K562 (cell line): ENCODE measurements at regions not wholly inside any gene's neighbourhood (a gene's known extent, or its start where the extent isn't known, plus 50 kb on each side); places are given as distances from the start of the nearest gene placed in this dataset.

ENCODE experiments used
- ARNT ChIP-seq, 2 experiments: fragments of 450-650 bp; IDR thresholded peaks; 2 replicates each; pipeline ENCODE4 v1.6.1; 2016; ENCODE audit warnings: mild to moderate bottlenecking in 1 of 2
- TF ChIP-seq, protein P1 (sequence below): fragments of 450-650 bp; IDR thresholded peaks from 2 replicates; pipeline ENCODE4 v1.6.1; 2017; ENCODE audit warnings: antibody characterized with exemption, mild to moderate bottlenecking
- TF ChIP-seq, protein P2 (sequence below): fragments of 200-600 bp; sonication (generic); IDR thresholded peaks from one replicate; pipeline ENCODE4 v1.6.1; 2012; ENCODE audit warnings: mild to moderate bottlenecking, low read depth, low read length, inconsistent platforms

DNA sequence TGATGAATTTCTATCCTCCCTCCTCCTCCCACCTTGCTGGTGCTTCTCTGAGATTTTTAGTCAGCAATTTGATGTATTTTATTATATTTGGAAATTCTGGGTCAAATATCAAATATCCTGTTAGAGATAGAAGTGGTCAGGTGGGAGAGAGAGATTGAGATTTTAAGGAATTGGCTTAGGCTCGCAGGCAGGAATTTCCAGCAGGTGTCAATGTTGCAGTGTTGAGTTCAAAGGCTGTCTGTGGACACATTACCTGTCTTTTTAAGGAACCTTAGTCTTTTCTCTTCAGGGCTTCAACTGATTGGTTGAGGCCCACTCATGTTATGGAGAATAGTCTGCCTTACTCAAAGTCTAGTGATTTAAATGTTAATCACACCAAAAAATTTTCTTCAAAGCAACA is 457.3 kb downstream of the FLRT2 start:
- TF ChIP-seq ARNT (IDR thresholded peaks at IDR 0.05): no peak
- TF ChIP-seq, protein P1, sequence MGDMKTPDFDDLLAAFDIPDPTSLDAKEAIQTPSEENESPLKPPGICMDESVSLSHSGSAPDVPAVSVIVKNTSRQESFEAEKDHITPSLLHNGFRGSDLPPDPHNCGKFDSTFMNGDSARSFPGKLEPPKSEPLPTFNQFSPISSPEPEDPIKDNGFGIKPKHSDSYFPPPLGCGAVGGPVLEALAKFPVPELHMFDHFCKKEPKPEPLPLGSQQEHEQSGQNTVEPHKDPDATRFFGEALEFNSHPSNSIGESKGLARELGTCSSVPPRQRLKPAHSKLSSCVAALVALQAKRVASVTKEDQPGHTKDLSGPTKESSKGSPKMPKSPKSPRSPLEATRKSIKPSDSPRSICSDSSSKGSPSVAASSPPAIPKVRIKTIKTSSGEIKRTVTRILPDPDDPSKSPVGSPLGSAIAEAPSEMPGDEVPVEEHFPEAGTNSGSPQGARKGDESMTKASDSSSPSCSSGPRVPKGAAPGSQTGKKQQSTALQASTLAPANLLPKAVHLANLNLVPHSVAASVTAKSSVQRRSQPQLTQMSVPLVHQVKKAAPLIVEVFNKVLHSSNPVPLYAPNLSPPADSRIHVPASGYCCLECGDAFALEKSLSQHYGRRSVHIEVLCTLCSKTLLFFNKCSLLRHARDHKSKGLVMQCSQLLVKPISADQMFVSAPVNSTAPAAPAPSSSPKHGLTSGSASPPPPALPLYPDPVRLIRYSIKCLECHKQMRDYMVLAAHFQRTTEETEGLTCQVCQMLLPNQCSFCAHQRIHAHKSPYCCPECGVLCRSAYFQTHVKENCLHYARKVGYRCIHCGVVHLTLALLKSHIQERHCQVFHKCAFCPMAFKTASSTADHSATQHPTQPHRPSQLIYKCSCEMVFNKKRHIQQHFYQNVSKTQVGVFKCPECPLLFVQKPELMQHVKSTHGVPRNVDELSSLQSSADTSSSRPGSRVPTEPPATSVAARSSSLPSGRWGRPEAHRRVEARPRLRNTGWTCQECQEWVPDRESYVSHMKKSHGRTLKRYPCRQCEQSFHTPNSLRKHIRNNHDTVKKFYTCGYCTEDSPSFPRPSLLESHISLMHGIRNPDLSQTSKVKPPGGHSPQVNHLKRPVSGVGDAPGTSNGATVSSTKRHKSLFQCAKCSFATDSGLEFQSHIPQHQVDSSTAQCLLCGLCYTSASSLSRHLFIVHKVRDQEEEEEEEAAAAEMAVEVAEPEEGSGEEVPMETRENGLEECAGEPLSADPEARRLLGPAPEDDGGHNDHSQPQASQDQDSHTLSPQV: no peak
- TF ChIP-seq, protein P2, sequence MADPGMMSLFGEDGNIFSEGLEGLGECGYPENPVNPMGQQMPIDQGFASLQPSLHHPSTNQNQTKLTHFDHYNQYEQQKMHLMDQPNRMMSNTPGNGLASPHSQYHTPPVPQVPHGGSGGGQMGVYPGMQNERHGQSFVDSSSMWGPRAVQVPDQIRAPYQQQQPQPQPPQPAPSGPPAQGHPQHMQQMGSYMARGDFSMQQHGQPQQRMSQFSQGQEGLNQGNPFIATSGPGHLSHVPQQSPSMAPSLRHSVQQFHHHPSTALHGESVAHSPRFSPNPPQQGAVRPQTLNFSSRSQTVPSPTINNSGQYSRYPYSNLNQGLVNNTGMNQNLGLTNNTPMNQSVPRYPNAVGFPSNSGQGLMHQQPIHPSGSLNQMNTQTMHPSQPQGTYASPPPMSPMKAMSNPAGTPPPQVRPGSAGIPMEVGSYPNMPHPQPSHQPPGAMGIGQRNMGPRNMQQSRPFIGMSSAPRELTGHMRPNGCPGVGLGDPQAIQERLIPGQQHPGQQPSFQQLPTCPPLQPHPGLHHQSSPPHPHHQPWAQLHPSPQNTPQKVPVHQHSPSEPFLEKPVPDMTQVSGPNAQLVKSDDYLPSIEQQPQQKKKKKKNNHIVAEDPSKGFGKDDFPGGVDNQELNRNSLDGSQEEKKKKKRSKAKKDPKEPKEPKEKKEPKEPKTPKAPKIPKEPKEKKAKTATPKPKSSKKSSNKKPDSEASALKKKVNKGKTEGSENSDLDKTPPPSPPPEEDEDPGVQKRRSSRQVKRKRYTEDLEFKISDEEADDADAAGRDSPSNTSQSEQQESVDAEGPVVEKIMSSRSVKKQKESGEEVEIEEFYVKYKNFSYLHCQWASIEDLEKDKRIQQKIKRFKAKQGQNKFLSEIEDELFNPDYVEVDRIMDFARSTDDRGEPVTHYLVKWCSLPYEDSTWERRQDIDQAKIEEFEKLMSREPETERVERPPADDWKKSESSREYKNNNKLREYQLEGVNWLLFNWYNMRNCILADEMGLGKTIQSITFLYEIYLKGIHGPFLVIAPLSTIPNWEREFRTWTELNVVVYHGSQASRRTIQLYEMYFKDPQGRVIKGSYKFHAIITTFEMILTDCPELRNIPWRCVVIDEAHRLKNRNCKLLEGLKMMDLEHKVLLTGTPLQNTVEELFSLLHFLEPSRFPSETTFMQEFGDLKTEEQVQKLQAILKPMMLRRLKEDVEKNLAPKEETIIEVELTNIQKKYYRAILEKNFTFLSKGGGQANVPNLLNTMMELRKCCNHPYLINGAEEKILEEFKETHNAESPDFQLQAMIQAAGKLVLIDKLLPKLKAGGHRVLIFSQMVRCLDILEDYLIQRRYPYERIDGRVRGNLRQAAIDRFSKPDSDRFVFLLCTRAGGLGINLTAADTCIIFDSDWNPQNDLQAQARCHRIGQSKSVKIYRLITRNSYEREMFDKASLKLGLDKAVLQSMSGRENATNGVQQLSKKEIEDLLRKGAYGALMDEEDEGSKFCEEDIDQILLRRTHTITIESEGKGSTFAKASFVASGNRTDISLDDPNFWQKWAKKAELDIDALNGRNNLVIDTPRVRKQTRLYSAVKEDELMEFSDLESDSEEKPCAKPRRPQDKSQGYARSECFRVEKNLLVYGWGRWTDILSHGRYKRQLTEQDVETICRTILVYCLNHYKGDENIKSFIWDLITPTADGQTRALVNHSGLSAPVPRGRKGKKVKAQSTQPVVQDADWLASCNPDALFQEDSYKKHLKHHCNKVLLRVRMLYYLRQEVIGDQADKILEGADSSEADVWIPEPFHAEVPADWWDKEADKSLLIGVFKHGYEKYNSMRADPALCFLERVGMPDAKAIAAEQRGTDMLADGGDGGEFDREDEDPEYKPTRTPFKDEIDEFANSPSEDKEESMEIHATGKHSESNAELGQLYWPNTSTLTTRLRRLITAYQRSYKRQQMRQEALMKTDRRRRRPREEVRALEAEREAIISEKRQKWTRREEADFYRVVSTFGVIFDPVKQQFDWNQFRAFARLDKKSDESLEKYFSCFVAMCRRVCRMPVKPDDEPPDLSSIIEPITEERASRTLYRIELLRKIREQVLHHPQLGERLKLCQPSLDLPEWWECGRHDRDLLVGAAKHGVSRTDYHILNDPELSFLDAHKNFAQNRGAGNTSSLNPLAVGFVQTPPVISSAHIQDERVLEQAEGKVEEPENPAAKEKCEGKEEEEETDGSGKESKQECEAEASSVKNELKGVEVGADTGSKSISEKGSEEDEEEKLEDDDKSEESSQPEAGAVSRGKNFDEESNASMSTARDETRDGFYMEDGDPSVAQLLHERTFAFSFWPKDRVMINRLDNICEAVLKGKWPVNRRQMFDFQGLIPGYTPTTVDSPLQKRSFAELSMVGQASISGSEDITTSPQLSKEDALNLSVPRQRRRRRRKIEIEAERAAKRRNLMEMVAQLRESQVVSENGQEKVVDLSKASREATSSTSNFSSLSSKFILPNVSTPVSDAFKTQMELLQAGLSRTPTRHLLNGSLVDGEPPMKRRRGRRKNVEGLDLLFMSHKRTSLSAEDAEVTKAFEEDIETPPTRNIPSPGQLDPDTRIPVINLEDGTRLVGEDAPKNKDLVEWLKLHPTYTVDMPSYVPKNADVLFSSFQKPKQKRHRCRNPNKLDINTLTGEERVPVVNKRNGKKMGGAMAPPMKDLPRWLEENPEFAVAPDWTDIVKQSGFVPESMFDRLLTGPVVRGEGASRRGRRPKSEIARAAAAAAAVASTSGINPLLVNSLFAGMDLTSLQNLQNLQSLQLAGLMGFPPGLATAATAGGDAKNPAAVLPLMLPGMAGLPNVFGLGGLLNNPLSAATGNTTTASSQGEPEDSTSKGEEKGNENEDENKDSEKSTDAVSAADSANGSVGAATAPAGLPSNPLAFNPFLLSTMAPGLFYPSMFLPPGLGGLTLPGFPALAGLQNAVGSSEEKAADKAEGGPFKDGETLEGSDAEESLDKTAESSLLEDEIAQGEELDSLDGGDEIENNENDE: no peak
